SK-N-SH (cell line): ENCODE measurements at regions not wholly inside any gene's neighbourhood (a gene's known extent, or its start where the extent isn't known, plus 50 kb on each side); places are given as distances from the start of the nearest gene placed in this dataset.

ENCODE experiments used
- CTCF ChIP-seq: fragments of 200-600 bp; sonication (generic); IDR thresholded peaks from 2 replicates; pipeline ENCODE4 v1.6.1; 2017; ENCODE audit warnings: antibody characterized with exemption, mild to moderate bottlenecking, moderate library complexity
- NFIC ChIP-seq: IDR thresholded peaks from 2 replicates; pipeline ENCODE4 v1.4.0; 2012; ENCODE audit warnings: borderline replicate concordance
- RAD21 ChIP-seq: IDR thresholded peaks from 2 replicates; pipeline ENCODE4 v1.6.1; 2012; ENCODE audit warnings: mild to moderate bottlenecking, low read length
- YY1 ChIP-seq: IDR thresholded peaks from 2 replicates; pipeline ENCODE4 v1.4.0; 2012; ENCODE audit warnings: low read depth, mild to moderate bottlenecking

- TF ChIP-seq CTCF = no peak
- no peak for TF ChIP-seq NFIC
- TF ChIP-seq RAD21 = no peak
- TF ChIP-seq YY1 = no peak
Observed at GRCh38 chr15:89016549-89017041, 71.7 kb upstream of the ABHD2 start.
